ENCODE measurements at regions not wholly inside any gene's neighbourhood (a gene's known extent, or its start where the extent isn't known, plus 50 kb on each side); places are given as distances from the start of the nearest gene placed in this dataset.

DNA sequence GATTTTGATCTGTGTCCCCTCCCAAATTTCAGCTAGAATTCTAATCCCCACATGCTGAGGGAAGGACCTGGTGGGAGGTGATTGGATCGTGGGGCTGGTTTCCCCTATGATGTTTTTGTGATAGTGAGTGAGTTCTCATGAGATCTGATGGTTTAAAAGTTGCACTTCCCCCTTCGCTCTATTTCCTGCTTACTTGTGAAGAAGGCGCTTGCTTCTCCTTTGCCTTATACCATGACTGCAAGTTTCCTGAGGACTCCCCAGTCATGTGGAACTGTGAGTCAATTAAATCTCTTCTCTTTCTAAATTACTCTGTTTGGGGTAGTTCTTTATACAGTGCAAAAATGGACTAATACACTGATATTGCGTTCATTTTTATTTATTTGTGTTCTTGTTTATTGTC is 636.8 kb upstream of the LINC00305 start:
- no peak overlapping the region for H3K4me3 ChIP-seq (IDR thresholded peaks at IDR 0.05; ENCODE audit: insufficient read depth, low read depth, low read length)
- TF ChIP-seq, protein P1, sequence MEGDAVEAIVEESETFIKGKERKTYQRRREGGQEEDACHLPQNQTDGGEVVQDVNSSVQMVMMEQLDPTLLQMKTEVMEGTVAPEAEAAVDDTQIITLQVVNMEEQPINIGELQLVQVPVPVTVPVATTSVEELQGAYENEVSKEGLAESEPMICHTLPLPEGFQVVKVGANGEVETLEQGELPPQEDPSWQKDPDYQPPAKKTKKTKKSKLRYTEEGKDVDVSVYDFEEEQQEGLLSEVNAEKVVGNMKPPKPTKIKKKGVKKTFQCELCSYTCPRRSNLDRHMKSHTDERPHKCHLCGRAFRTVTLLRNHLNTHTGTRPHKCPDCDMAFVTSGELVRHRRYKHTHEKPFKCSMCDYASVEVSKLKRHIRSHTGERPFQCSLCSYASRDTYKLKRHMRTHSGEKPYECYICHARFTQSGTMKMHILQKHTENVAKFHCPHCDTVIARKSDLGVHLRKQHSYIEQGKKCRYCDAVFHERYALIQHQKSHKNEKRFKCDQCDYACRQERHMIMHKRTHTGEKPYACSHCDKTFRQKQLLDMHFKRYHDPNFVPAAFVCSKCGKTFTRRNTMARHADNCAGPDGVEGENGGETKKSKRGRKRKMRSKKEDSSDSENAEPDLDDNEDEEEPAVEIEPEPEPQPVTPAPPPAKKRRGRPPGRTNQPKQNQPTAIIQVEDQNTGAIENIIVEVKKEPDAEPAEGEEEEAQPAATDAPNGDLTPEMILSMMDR (conservative IDR thresholded peaks at IDR 0.05; ENCODE audit: low read depth, low read length): no peak
- H3K79me2 ChIP-seq (ENCODE audit: insufficient read depth, low read depth): no peaks in the 10 kb centered on the region
- H3K27me3 ChIP-seq (ENCODE audit: insufficient read depth, low read depth): no peaks in the 10 kb centered on the region
- H3K4me1 ChIP-seq (ENCODE audit: low read depth, poor library complexity, severe bottlenecking): no peaks in the 10 kb centered on the region
- no peak overlapping the region for H2AFZ ChIP-seq (ENCODE audit: low read depth)
- no peaks in the 10 kb centered on the region for H3K36me3 ChIP-seq (ENCODE audit: insufficient read depth)
- H3K9ac ChIP-seq: no peak overlapping the region
- H3K27ac ChIP-seq: no peak overlapping the region
- H4K20me1 ChIP-seq (ENCODE audit: insufficient read depth): no peaks in the 10 kb centered on the region
- no peak overlapping the region for H3K4me2 ChIP-seq

DNA sequence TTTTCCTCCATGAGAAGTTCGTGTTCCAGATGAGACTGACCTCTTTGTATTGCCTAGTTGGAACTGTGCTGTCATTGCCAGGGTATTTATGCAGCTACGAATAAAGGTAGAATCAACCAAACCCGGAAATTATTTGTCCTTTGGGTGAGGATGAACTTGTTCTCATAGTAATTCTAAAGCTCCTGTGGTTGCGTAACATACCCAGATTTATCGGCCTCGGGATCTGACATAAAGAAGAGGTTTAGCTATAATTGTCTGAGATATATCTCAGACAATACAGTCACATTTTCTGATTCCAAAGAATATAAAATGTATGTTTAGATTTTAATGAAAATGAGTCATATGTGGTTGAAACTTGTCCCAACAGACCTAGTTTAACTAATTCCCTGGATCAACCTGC is 628.7 kb upstream of the LINC00305 start:
- H3K36me3 ChIP-seq (ENCODE audit: insufficient read depth): no peaks in the 10 kb centered on the region
- peak overlapping the region; percentile 45; the same call in 1 of the 2 replicates for H2AFZ ChIP-seq (ENCODE audit: low read depth)
- H3K27me3 ChIP-seq (ENCODE audit: insufficient read depth, low read depth): no peaks in the 10 kb centered on the region
- H3K79me2 ChIP-seq (ENCODE audit: insufficient read depth, low read depth): no peaks in the 10 kb centered on the region
- H4K20me1 ChIP-seq (ENCODE audit: insufficient read depth): no peaks in the 10 kb centered on the region
- H3K4me2 ChIP-seq: peak overlapping the region; percentile 29; the same call in 1 of the 2 replicates
- no peak overlapping the region for H3K27ac ChIP-seq
- H3K4me3 ChIP-seq (IDR thresholded peaks at IDR 0.05; ENCODE audit: insufficient read depth, low read depth, low read length): no peak overlapping the region
- H3K4me1 ChIP-seq (ENCODE audit: low read depth, poor library complexity, severe bottlenecking): no peaks in the 10 kb centered on the region
- TF ChIP-seq, protein P1 (conservative IDR thresholded peaks at IDR 0.05; ENCODE audit: low read depth, low read length): no peak
- no peak overlapping the region for H3K9ac ChIP-seq

DNA sequence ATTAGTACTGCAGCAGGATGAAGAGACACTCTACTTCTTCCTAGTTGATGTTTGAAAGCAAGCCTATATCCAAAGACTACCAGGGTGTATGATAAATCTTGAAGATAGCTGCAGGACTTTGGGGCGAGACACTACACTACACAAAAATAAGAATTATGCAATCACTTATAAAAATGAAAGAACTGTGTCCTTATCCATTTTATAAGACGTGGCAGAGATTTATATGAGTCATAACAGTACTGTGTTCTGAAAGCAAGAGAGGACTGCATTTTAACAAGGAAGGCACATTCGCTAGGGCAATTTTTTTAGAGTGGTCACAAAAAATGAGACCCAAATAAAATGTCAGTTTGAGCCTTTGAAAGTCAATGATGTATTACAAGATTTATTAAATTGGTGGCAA is 617.0 kb upstream of the LINC00305 start:
- H3K36me3 ChIP-seq (ENCODE audit: insufficient read depth): no peaks in the 10 kb centered on the region
- H3K27me3 ChIP-seq (ENCODE audit: insufficient read depth, low read depth): no peaks in the 10 kb centered on the region
- H3K9ac ChIP-seq: no peak overlapping the region
- H3K4me3 ChIP-seq (IDR thresholded peaks at IDR 0.05; ENCODE audit: insufficient read depth, low read depth, low read length): no peak overlapping the region
- H2AFZ ChIP-seq (ENCODE audit: low read depth): no peak overlapping the region
- H4K20me1 ChIP-seq (ENCODE audit: insufficient read depth): no peaks in the 10 kb centered on the region
- no peaks in the 10 kb centered on the region for H3K4me1 ChIP-seq (ENCODE audit: low read depth, poor library complexity, severe bottlenecking)
- H3K27ac ChIP-seq: no peak overlapping the region
- no peak overlapping the region for H3K4me2 ChIP-seq
- TF ChIP-seq, protein P1 (conservative IDR thresholded peaks at IDR 0.05; ENCODE audit: low read depth, low read length): no peak
- no peaks in the 10 kb centered on the region for H3K79me2 ChIP-seq (ENCODE audit: insufficient read depth, low read depth)

DNA sequence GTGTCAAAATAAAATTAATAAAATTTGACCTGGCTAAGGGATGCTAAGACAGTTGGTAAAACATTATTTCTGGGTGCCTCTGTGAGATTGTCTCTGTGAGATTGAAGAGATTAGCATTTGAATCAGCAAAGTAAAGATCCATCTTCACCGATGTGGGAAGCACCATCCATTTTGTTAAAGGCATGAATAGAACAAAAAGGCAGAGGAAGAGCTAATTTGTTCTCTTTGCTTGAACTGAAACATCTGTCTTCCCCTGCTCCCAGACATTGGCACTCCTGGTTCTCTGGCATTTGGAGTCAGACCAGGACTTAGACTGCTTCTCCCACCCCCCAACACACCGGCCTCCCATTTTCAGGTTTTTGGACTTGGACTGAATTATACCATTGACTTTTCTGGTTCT is 603.8 kb upstream of the LINC00305 start:
- H3K4me3 ChIP-seq (IDR thresholded peaks at IDR 0.05; ENCODE audit: insufficient read depth, low read depth, low read length): no peak overlapping the region
- no peaks in the 10 kb centered on the region for H3K36me3 ChIP-seq (ENCODE audit: insufficient read depth)
- H3K9ac ChIP-seq: no peak overlapping the region
- no peak overlapping the region for H2AFZ ChIP-seq (ENCODE audit: low read depth)
- H3K79me2 ChIP-seq (ENCODE audit: insufficient read depth, low read depth): no peaks in the 10 kb centered on the region
- no peaks in the 10 kb centered on the region for H3K27me3 ChIP-seq (ENCODE audit: insufficient read depth, low read depth)
- no peaks in the 10 kb centered on the region for H4K20me1 ChIP-seq (ENCODE audit: insufficient read depth)
- TF ChIP-seq, protein P1 (conservative IDR thresholded peaks at IDR 0.05; ENCODE audit: low read depth, low read length): no peak
- H3K27ac ChIP-seq: no peak overlapping the region
- no peaks in the 10 kb centered on the region for H3K4me1 ChIP-seq (ENCODE audit: low read depth, poor library complexity, severe bottlenecking)
- no peak overlapping the region for H3K4me2 ChIP-seq

Measured in KMS-11 (cell line).